ENCODE measurements at regions not wholly inside any gene's neighbourhood (a gene's known extent, or its start where the extent isn't known, plus 50 kb on each side); places are given as distances from the start of the nearest gene placed in this dataset.
"Not testable (repeated sequence)": the region's sequence is repeated elsewhere in the genome, so short reads cannot be mapped to it uniquely, and the experiment has no call there.

GRCh38 chr6:121590438-121590837 is 155.0 kb downstream of the GJA1 start:
- 7 to 82% (median 40%) methylated on average over 1 to 2 of the region's 2 CpGs; no CpG with 5 or more reads in 1 of the 10 experiments for WGBS, 10 experiments
- Histone ChIP-seq H3K27ac (no peak overlapping the region), H3K4me1 (replicated peaks in 1 of 2) (no peaks in the 10 kb centered on the region), H3K4me3 (no peak overlapping the region)
- no peak for ATAC-seq (replicated peaks in 6 of 8)
- in situ Hi-C loops (cut with MboI; ENCODE audit: low pct_unique_long_range_greater_than_20kb in 2 of 9, low sequenced_read_pairs in 9 of 9, unreplicated experiment in 9 of 9) = no loop called here

- in situ Hi-C loops (cut with MboI; ENCODE audit: low pct_unique_long_range_greater_than_20kb in 2 of 9, low sequenced_read_pairs in 9 of 9, unreplicated experiment in 9 of 9) = no loop called here
- Histone ChIP-seq H3K27ac (no peak overlapping the region), H3K4me1 (replicated peaks in 1 of 2) (no peaks in the 10 kb centered on the region), H3K4me3 (no peak overlapping the region)
- peak in 1 of 8 experiments; percentile 31 for ATAC-seq (replicated peaks in 6 of 8)
- 76 to 100% (median 90%) methylated on average over 1 to 4 of the region's 4 CpGs for WGBS, 10 experiments
Measured at GRCh38 chr6:121590916-121591315, 155.5 kb downstream of the GJA1 start.

- in situ Hi-C loops (cut with MboI; ENCODE audit: low pct_unique_long_range_greater_than_20kb in 2 of 9, low sequenced_read_pairs in 9 of 9, unreplicated experiment in 9 of 9) = no loop called here
- no peak for ATAC-seq (replicated peaks in 6 of 8)
- WGBS, 10 experiments = 29 to 100% (median 85%) methylated on average over 1 to 6 of the region's 7 CpGs; no CpG with 5 or more reads in 1 of the 10 experiments
- Histone ChIP-seq H3K4me3 (no peak overlapping the region), H3K4me1 (replicated peaks in 1 of 2) (no peaks in the 10 kb centered on the region), H3K27ac (no peak overlapping the region)
Measured at GRCh38 chr6:121592261-121592935, 157.0 kb downstream of the GJA1 start.

GRCh38 chr6:121593011-121593641 is 157.7 kb downstream of the GJA1 start:
- in situ Hi-C loops (cut with MboI; ENCODE audit: low pct_unique_long_range_greater_than_20kb in 2 of 9, low sequenced_read_pairs in 9 of 9, unreplicated experiment in 9 of 9) = no loop called here
- no peak overlapping the region for H3K27ac ChIP-seq
- ATAC-seq (replicated peaks in 6 of 8) = peak in 6 of 8 experiments; percentile 37 to 91 (median 46)
- 0 to 100% (median 60%) methylated on average over 1 to 3 of the region's 3 CpGs; no CpG with 5 or more reads in 2 of the 10 experiments for WGBS, 10 experiments
- H3K4me3 ChIP-seq = no peak overlapping the region
- H3K4me1 ChIP-seq (replicated peaks in 1 of 2) = no peaks in the 10 kb centered on the region

- in situ Hi-C loops (cut with MboI; ENCODE audit: low pct_unique_long_range_greater_than_20kb in 2 of 9, low sequenced_read_pairs in 9 of 9, unreplicated experiment in 9 of 9) = no loop called here
- Histone ChIP-seq H3K4me1 (replicated peaks in 1 of 2) (no peaks in the 10 kb centered on the region), H3K27ac (no peak overlapping the region), H3K4me3 (no peak overlapping the region)
- ATAC-seq (replicated peaks in 6 of 8) = no peak
- WGBS, 10 experiments = 60 to 95% (median 71%) methylated on average over 1 to 3 of the region's 3 CpGs; no CpG with 5 or more reads in 1 of the 10 experiments
Measured at GRCh38 chr6:121594053-121594452, 158.6 kb downstream of the GJA1 start.

- Histone ChIP-seq H3K4me3 (no peak overlapping the region), H3K4me1 (replicated peaks in 1 of 2) (no peaks in the 10 kb centered on the region), H3K27ac (no peak overlapping the region)
- WGBS, 10 experiments = 50 to 100% (median 91%) methylated on average over 1 of the region's 1 CpG; no CpG with 5 or more reads in 2 of the 10 experiments
- in situ Hi-C loops (cut with MboI; ENCODE audit: low pct_unique_long_range_greater_than_20kb in 2 of 9, low sequenced_read_pairs in 9 of 9, unreplicated experiment in 9 of 9) = no loop called here
- ATAC-seq (replicated peaks in 6 of 8) = peak in 3 of 8 experiments; percentile 18 to 42 (median 28)
Measured at GRCh38 chr6:121595646-121596045, 160.2 kb downstream of the GJA1 start.

- H3K27ac ChIP-seq = no peak overlapping the region
Measured at GRCh38 chr6:121596441-121596840, 161.0 kb downstream of the GJA1 start.

GRCh38 chr6:121597654-121598053 is 162.2 kb downstream of the GJA1 start:
- no peaks in the 10 kb centered on the region for H3K4me1 ChIP-seq (replicated peaks in 1 of 2)
- WGBS, 10 experiments = 38 to 100% (median 78%) methylated on average over 1 to 3 of the region's 3 CpGs; no CpG with 5 or more reads in 2 of the 10 experiments
- peak in 1 of 8 experiments; percentile 14 for ATAC-seq (replicated peaks in 6 of 8)
- no peak overlapping the region for H3K4me3 ChIP-seq
- in situ Hi-C loops (cut with MboI; ENCODE audit: low pct_unique_long_range_greater_than_20kb in 2 of 9, low sequenced_read_pairs in 9 of 9, unreplicated experiment in 9 of 9) = no loop called here
- H3K27ac ChIP-seq = no peak overlapping the region

More at GRCh38 chr6:121596441-121596840, 161.0 kb downstream of the GJA1 start:
- Histone ChIP-seq H3K4me1 (replicated peaks in 1 of 2) (no peaks in the 10 kb centered on the region), H3K4me3 (no peak overlapping the region)
- in situ Hi-C loops (cut with MboI; ENCODE audit: low pct_unique_long_range_greater_than_20kb in 2 of 9, low sequenced_read_pairs in 9 of 9, unreplicated experiment in 9 of 9) = no loop called here
- no peak for ATAC-seq (replicated peaks in 6 of 8)
- WGBS, 10 experiments = 92 to 100% (median 94%) methylated on average over 1 to 4 of the region's 4 CpGs; no CpG with 5 or more reads in 4 of the 10 experiments

- in situ Hi-C loops (cut with MboI; ENCODE audit: low pct_unique_long_range_greater_than_20kb in 2 of 9, low sequenced_read_pairs in 9 of 9, unreplicated experiment in 9 of 9); ATAC-seq (replicated peaks in 6 of 8); H3K27ac ChIP-seq; H3K4me1 ChIP-seq (replicated peaks in 1 of 2); H3K4me3 ChIP-seq: not testable (repeated sequence)
- 90 to 100% (median 95%) methylated on average over 2 to 6 of the region's 6 CpGs; no CpG with 5 or more reads in 1 of the 10 experiments for WGBS, 10 experiments
Measured at GRCh38 chr6:121599331-121599730, 163.9 kb downstream of the GJA1 start.

GRCh38 chr6:121600389-121601168 is 165.1 kb downstream of the GJA1 start:
- in situ Hi-C loops (cut with MboI; ENCODE audit: low pct_unique_long_range_greater_than_20kb in 2 of 9, low sequenced_read_pairs in 9 of 9, unreplicated experiment in 9 of 9) = no loop called here
- 31 to 97% (median 80%) methylated on average over 1 to 6 of the region's 6 CpGs; no CpG with 5 or more reads in 1 of the 10 experiments for WGBS, 10 experiments
- H3K4me1 ChIP-seq (replicated peaks in 1 of 2) = no peaks in the 10 kb centered on the region
- no peak overlapping the region for H3K27ac ChIP-seq
- no peak overlapping the region for H3K4me3 ChIP-seq
- no peak for ATAC-seq (replicated peaks in 6 of 8)

- H3K27ac ChIP-seq = no peak overlapping the region
- no peaks in the 10 kb centered on the region for H3K4me1 ChIP-seq (replicated peaks in 1 of 2)
- no peak for ATAC-seq (replicated peaks in 6 of 8)
- no peak overlapping the region for H3K4me3 ChIP-seq
- WGBS, 10 experiments = 41 to 100% (median 78%) methylated on average over 1 to 4 of the region's 4 CpGs; no CpG with 5 or more reads in 1 of the 10 experiments
- in situ Hi-C loops (cut with MboI; ENCODE audit: low pct_unique_long_range_greater_than_20kb in 2 of 9, low sequenced_read_pairs in 9 of 9, unreplicated experiment in 9 of 9) = no loop called here
Measured at GRCh38 chr6:121603486-121603885, 168.0 kb downstream of the GJA1 start.

- 20 to 100% (median 70%) methylated on average over 1 to 2 of the region's 2 CpGs for WGBS, 10 experiments
- Histone ChIP-seq H3K4me3 (no peak overlapping the region), H3K27ac (no peak overlapping the region), H3K4me1 (replicated peaks in 1 of 2) (no peaks in the 10 kb centered on the region)
- ATAC-seq (replicated peaks in 6 of 8) = no peak
- in situ Hi-C loops (cut with MboI; ENCODE audit: low pct_unique_long_range_greater_than_20kb in 2 of 9, low sequenced_read_pairs in 9 of 9, unreplicated experiment in 9 of 9) = no loop called here
Measured at GRCh38 chr6:121607721-121608120, 172.3 kb downstream of the GJA1 start.

- H3K27ac ChIP-seq = no peak overlapping the region
- ATAC-seq (replicated peaks in 6 of 8) = peak in 1 of 8 experiments; percentile 34
- H3K4me3 ChIP-seq = no peak overlapping the region
- WGBS, 10 experiments = 12 to 100% (median 76%) methylated on average over 1 to 3 of the region's 3 CpGs
- H3K4me1 ChIP-seq (replicated peaks in 1 of 2) = no peaks in the 10 kb centered on the region
- in situ Hi-C loops (cut with MboI; ENCODE audit: low pct_unique_long_range_greater_than_20kb in 2 of 9, low sequenced_read_pairs in 9 of 9, unreplicated experiment in 9 of 9) = no loop called here
Measured at GRCh38 chr6:121608270-121608669, 172.8 kb downstream of the GJA1 start.

Data from motor neuron (in vitro differentiated cells).